Stimulated activated CD4-positive, alpha-beta T cell treated with anti-CD3 and anti-CD28 coated beads, Interleukin-4, amount 100 ng/mL, for 1 hour (primary cell): ENCODE measurements at regions not wholly inside any gene's neighbourhood (a gene's known extent, or its start where the extent isn't known, plus 50 kb on each side); places are given as distances from the start of the nearest gene placed in this dataset.

Source experiments
- DNase-seq: peaks from one replicate; pipeline ENCODE4 v3.0.0-alpha.2; 2020

DNA sequence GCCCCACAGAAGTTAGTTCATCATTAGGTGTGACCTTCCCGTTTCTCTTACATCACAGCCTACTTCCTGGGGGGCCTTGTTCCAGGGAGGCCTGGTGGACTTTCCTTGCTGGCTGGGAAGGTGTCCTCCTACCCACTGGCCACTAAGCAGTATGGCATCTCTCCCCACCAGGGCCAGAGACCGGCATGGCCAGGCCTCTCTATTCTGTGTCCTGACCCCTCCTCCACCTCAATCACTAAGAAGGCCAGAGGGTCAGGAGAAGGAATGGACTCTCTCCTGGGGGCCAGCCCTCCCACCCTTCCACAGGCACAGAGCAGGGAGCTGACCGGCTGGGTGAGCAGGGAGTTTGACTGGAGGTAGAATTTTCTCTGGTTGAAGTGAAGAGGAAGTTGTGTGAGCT lies 81.9 kb downstream of the PJA1 start:
- DNase-seq = no peak

DNA sequence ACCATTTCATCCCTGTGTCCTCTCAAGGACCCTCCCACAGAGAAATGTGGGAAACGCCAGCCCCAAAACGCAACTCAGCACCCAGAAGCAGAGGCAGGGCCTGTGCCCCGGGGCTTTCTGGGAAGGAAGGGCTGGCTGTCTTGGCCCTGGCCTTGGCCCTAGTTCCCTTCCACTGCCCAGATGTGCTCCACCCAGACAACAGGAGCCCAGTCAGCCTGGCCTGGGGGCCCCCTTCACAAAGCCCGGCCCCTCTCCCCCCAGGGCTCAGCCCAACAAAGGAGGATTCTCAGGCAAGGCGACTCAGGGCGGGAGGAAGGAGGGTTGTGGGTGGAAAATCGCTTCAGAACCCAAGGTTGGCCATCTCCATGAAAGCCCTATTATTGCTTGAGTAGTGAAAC lies 82.5 kb downstream of the PJA1 start:
- no peak for DNase-seq

DNA sequence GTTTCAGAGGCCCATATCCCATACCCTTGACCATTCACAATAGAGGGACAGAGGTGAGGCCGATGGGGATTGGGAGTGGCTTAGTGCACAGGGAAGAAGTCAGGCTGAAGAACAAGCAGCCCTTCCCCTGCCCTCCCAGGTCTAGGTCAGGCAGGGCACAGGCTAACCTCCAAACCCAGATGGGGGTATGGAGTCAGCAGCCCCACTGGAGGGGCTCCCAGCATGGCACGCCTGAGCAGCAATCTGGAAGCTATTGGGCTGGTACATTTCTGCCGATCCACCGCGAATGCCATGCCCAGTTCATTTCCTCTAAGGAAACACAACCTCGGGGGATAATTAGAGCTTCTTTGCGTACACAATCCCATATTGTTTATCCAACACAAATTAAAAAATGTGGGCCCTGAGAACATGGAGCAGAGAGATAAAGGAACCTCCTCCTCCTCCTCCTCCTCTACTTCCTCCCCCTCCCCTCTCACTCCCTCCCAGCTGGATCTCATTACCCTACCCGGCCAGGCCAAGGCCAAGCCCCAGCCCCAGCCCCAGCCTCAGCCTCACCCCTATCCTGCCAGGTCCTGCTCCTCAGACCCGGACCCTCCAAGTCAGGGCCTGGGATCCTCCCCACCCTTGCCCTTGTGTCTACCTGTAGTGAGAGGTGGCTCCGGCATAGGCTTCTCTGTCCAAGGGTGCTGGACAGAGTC lies 83.0 kb downstream of the PJA1 start:
- no peak for DNase-seq

DNA sequence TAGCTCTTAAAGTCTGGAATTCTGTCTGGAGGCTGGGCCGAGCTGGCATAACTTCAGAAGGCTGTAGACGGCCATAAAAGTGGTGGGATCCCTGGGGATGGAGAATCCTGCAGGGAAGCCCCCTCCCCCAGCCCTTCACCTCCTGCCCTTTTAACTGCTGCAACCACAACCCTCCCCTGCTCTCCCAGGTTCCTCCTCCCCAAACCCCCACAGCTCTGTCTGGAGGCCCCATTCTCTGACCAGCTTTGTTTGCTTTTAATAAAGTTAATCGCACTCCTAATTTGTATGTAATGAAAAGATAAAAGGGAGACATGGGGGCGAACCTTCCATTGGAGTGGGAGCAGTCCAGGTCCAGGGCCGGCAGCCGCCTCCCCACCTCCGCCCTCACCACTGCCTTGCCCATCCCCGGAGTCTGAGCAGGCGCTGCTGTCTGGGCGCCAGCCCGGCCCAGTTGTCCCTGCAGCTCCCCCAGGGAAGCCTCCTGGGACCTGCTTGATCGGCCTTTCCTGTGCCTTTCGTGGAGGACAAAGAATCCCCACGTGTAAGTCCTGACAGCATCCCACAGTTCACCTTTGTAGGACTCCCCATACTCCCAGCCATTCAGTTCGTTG lies 84.3 kb downstream of the PJA1 start:
- DNase-seq = no peak

DNA sequence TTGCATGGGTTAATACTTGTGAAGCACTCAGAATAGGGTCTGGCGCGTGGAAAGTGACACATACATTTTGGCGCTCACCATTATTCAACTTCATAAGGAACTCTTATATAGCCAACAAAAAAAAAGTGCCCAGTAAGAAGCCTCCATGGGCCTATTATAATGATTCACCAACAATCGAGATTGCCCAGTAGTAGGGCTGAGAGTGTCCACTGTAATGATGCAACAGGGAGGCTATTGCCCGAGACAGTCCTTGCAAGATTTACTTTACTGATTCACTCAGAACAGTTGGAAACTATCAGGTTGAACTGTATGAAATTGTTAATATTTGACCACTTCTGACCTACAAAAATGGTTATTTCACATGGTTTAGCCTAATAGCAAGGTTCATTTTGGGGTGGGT lies 86.0 kb downstream of the PJA1 start:
- no peak for DNase-seq

DNA sequence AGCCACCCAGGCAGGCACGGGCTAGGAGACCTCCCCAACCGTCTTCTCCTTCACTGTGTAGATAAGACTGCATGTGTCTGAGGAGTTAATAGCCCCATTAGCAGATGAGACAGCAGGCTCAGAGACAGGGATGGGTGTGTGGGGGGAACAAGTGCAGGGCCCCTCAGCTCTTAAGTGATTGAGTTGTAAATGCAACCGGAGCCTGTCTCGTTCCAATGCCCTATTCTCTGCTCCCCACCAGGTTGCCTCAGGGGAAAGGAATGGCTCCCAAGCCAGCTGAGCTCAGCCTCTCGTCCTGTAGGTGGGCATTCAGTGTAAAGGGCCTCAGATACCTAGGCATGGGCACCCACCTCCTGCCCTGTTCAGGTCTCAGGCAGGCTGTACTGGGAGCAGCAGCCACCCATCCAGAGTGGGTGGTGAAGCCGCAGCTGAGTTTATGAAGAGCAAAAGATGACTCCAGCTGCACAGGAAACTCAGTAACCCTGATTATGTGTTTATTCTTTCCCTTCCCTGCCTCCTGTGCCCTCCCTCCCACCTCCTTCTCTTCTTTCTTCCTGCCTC lies 87.3 kb downstream of the PJA1 start:
- DNase-seq = no peak

DNA sequence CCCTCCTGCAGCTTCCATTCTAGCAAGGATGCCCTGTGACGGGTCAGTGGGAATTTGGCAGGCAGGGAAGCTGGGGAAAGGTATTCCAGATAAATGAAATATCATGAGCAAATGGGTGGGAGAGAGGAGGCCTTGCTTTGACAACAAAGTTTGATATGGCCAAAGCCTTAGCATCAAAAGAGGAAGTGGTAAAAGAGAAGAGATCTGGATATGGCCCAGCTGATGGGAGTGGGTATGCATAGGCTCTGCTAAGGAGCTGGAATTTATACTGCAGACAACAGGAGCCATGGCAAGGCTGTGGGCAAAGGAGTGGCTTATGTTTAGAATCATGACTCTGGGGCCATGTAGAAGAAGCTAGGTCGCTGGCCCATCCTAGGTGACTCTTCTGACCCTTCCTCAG lies 89.2 kb downstream of the PJA1 start:
- DNase-seq = no peak

DNA sequence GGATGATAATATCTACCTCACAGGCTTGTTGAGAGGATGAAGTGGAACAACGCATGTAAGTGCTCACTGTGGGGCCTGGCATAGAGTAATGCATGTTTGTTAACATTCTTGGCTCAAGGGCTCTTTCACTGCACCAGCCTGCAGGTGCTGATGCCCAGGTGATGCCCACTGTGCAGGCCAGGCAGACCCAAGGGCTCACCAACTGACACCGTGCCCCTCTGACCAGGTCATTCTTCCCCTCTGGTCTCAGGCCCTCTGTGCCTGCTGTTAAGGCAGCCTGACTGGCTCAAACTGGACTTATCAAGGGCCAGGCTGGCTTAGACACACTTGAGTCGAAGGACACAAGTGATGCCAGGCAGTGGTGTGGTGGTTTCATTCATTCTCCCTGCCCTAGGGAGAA lies 90.5 kb downstream of the PJA1 start:
- no peak for DNase-seq

DNA sequence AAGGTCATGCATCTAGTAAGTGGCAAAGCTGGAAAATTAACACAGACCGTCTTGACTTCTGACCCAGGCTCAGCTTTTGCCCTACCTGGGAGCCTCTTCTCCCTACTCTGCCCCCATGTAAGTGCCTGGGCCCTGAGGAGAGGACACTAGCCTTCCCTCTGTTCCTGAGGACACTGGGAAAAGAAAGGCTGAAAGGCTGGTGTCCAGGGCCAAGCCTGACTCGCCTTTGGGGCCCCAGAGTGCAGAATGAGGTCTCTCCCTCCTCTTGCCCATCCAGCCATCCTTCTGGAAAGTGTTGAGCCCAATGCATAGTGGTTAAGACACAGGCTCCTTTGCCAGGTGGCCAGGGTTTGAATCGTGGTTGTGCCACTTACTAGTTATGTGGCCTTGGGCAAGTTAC lies 91.5 kb downstream of the PJA1 start:
- DNase-seq = no peak

DNA sequence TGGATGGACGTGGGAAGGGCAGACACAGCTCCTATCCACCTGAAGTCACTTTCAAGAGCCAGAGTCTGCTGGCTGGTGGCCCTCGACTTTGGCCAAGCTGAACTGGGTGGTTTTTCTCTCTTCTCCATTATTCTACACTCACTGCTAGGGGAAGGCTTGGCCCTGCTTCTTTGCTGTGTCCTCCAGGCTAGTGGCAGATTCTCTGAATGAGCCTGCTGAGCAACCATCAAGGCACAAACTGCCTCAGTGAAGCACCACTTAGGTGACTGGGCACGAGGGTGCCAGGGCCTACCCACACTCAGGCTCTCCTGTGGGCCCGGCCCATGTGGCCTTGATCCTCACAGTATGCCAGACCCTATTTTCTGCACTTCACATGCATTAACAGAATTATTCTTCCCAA lies 92.0 kb downstream of the PJA1 start:
- no peak for DNase-seq

DNA sequence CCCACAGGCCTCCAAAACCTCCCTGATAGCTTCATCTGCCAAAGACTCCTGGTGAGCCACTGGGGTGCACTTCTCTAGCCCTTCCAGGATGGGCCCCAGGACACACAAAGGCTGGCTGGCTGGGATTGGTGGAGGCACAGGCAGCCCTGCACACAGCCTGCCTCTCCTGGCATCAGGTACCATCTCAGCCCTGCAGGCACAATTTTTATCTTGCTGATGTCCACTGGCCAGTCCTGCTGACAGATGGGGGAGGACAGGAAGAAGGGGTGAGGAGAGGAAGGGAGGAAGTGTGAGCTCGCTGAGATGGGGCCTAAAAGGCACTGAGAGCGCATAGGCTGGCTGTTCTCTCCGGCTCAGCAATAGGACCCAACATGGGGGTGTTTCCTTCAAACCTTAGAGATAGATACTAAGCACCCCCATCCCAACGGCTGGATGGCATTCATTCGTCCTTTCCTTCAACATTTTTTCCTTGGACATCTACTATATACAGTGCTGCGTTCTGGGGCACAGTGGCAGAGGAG lies 92.7 kb downstream of the PJA1 start:
- no peak for DNase-seq

DNA sequence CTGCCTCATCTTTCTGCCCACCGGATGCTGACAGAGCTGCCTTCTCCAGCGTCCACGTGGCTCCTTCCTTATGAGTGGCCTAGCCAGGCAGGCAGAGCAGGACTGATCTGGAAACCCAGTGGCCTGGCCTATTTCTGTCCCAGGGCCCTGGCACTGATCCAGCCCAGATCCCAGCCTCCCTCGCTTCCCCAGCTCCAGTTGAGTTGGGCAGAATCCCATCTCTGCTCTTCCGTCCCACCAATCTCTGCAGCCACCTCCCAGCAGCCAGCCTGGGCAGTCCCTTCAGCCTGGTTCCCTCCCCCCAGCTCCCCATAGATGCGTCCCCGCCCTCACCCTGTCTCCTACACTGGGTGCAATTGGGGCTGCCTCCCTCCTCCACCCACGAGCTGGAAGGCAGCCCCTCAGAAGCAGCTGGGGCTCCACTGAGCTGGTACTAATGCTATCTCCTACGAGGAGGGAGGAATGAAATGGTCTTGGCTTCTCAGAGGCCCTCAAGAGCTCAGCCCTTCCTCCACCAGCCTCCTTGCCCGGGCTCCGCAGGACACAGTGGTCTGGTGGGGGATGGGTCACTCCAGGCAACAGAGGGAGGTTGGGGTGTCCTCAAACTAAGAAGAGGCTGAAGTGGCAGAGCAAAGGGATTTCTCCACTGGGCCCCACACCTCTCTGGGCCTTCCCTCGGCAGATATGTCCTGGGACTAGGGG lies 94.2 kb downstream of the PJA1 start:
- DNase-seq = no peak

DNA sequence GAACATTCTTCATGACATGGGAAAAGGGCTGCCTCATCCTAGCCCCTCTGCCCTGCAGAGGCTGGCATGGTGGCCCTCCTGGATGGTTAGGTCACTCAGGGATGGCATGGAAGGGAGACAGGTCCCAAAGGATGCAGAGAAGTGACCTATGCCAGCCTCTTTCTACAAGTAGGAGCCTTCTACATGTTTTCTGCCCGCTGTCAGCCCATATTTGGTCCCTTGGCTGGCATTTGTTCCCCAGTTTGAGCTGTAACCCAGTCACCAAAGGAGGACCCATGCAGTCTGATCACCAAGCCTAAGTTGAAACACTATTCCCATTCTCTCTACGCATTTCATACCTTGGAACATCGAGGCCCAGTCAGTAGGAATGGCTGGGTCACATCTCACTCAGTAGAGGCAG lies 95.4 kb downstream of the PJA1 start:
- no peak for DNase-seq

DNA sequence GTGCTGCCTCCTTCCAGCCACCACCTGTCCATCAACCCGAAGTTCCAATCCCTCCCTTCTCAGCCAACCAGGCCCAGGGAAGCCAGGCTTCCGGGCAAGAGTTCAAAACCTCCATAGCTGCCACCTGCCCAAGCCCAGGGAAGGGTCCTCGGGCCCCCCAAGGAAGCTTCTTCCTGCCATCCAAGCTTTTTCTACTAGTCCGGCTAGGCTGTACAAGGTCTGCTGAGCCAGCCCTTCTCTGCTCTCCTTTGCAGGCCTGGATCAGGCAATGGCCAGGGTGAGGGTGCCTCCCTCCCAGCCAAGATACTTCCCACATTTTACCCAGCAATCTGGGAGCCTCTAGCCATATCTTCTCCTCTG lies 96.2 kb downstream of the PJA1 start:
- DNase-seq = no peak

DNA sequence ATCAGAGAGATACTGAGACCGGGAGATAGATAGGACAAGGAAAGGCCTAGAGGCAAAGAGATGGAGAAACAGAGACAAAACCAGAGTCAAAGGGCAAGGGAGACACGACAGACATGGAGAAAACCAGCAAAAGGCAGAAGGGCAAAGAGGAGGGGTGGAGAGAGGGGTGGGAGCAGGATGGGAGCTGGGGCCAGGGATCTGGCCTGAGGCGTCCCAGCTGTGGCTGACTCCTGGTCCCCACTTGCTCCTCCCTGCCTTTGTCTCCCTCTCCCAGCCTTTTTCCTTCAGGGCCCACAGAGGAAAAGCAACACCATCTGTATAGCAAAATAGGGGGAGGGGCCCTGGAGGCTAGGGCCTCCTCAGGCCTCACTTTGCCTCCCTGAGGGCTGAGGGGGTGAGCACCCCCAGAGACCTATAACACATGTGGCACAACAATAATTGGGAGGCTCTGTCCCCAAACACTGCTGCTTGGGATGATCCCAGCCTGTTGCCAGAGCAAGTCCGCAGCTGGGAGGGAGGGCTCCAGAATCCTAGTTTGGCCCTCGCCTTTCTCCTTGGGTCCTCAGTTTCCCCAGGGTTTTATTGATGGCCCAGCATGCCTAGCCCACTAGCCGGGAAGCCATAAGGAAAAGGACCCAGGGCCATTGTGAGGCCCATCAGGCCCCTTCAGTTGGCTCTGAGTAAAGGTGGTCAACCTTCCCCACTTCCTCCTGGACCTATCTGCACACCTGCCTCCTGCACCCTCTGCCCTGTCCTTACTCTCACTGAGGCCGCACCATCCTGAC lies 96.8 kb downstream of the PJA1 start:
- DNase-seq = no peak

DNA sequence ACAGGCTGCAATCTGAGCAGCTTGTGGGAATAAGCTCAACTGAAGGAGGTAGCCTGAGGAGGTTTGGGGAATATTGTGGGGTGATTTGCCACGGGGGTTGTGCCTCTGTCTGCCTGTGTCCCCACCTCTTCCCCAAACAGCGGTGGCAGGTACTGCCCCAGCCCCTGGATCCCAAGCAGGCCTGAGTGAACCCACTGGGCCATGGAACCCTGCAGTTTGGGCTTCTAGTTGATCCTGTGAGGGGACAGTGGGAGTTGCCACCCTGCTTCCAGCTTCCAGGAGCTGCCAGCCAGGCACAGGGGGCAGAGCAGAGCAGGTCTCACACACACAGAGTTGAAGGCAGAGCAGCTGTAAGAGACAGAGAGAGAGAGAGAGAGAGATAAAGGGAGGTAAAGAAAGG lies 97.4 kb downstream of the PJA1 start:
- no peak for DNase-seq

DNA sequence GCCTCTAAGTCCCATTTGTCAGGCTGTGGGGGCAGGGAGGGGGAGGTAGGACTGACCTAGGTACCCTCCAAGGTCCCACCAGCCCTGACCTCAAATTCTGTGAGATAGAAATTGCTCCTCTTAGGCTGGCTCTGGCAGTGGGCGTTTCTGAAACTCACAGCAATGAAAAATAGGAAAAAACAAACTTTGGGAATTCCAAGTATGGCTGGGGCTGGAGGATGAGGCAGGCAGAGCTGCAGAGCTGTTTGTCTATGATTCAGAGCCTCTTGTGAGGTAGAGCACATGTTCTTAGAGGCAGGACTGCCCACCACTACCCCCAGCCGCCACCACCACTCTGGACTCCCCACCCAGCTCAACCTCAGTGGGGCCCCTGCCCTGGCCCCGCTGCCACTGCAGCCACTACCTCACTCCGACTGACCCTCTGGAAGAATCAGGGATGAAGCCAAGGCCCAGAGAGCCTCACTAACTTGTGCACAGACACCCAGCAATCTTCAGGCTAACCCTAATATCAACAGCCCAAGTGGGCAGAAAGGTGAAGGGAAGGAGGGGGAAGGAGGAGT lies 98.2 kb downstream of the PJA1 start:
- no peak for DNase-seq

DNA sequence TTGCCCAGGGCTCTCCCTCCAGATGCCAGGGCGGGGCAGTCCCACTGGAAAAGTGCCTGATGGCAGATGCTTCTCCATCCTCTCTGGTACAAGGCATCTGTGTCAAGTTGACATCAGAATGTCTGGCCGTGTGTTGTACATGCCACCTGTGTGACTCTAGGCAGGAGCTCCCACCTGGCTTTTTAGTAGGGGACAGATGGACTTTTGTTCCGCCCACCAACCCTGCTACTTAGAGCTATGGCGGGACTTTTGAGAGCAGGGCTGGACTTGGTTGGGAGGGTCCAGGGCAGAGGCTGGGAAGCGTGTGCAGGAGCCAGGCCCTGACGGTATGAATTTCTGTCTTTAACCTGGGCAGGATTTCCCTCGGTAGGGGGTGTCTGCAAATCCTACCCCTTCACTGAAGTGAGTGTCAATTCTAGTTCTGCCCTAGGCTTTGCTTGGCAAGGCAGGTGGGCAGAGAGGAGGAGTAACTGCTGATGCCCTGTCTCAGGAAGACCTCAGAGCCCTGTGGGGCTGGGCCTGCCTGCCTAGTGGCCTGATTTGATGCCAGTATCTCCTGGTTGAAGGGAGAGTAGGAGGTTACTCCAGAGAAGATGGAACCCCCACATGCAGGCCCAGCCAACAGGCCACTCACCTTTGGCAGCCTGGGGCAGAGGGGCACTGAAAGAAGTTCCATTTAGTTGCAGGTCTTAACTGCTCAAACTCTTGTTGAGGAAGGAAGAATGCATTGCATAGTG lies 99.1 kb downstream of the PJA1 start:
- no peak for DNase-seq

DNA sequence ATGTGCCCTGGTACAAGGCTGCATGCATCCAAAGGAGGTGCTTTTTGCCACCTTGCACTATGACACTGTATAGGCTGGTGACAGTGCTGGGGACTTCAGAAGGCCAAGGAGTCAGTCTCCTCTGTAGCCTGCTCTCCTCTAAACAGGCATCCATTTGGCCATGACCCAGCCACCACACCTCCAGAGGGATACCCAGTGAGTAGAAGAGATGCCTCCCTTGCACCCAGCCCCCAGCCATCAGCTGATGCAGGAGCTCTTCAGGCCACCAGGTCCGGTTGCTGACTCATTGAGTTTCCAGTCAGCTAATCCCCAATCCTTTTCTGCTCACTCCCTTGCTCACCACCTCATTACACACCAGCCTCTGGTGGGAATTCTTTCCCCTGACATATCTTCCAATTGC lies 99.8 kb downstream of the PJA1 start:
- no peak for DNase-seq

DNA sequence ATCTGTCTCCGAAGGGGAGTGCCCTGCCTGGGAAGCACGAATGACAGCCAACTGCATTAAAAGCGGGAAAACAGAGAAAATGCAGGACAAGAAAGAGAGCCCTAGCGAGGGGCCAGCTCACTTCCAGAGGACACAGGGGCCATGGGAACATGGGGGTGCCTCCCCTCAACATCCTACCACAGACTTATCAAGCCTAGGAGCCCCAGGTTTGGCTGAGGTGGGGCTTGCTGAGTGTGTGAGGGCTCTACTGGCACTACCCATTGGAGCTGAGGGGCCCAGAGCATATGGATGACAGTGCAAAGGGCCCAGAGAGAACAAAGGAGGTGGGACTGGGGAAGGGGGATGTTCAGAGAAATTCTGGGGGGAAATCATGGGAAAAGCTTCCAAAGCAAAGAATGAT lies 101.8 kb downstream of the PJA1 start:
- no peak for DNase-seq

DNA sequence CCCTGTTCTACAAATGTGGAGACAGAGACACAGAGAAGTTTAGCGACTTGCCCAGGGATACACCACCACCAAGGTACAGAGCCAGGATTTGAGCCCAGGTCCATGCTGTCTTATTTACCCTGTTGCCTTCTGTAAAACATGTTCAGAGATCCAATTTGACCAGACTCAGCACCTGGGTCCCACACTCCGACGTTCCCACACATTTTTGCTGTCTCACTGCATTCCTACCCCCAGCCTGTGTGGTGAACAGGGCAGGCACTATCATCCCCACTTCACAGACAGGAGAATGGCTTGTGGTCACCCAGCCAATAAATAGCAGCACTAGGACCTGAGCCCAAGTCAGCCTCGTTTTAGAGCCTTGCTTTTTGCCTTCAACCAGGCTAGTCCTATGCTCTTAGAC lies 102.8 kb downstream of the PJA1 start:
- no peak for DNase-seq
